A549 (cell line): ENCODE measurements at regions not wholly inside any gene's neighbourhood (a gene's known extent, or its start where the extent isn't known, plus 50 kb on each side); places are given as distances from the start of the nearest gene placed in this dataset.
A peak's percentile ranks its signal among the peaks of the same experiment; 100 is the strongest.

Experiments
- ATAC-seq, 2 experiments: fragments of 200-7000 bp in 1 of 2; fragments of >200 bp in 1 of 2; cut with Nextera tagmentation in 1 of 2; cut with Tn5 transposase in 1 of 2; 3 replicates each; pipeline versions ENCODE4 v1.8.0 to v1.9.1; 2018 to 2020; ENCODE audit warnings: mild to moderate bottlenecking in 1 of 2, moderate library complexity in 1 of 2
- CTCF ChIA-PET: fragments of 300-600 bp; sonication (Branson Sonifier 250); formaldehyde crosslinking; extraction: SDS; loops from one replicate; lab custom pipeline; 2021; ENCODE audit warnings: antibody characterized with exemption, inconsistent platforms; lab: Yijun Ruan, JAX
- POLR2A ChIA-PET: fragments of 350-600 bp; formaldehyde crosslinking; extraction: SDS; loops from one replicate; lab custom pipeline; 2021; ENCODE audit warnings: antibody characterized with exemption, inconsistent platforms; lab: Yijun Ruan, JAX
- DNase-seq, 2 experiments: peaks; one replicate each; pipeline versions ENCODE4 v3.0.0 to v3.0.0-alpha.2; 2011 to 2016; ENCODE audit warnings: low read depth in 1 of 2, low spot score in 1 of 2
- FAIRE-seq: peaks from 2 replicates; lab custom pipeline; 2011; peaks lifted over from hg19 to GRCh38; lab: Jason Lieb, UNC
- H3K27ac ChIP-seq, 2 experiments: fragments of >200 bp; sonication (Bioruptor Twin); formaldehyde crosslinking; 3 replicates each; pipeline ENCODE4 v1.5.1; 2016 to 2017
- H3K4me1 ChIP-seq: fragments of >200 bp; sonication (Bioruptor Twin); formaldehyde crosslinking; 3 replicates; pipeline ENCODE4 v1.6.1; 2016
- H3K4me2 ChIP-seq: fragments of >200 bp; sonication (Bioruptor Twin); formaldehyde crosslinking; 3 replicates; pipeline ENCODE4 v1.6.1; 2016
- H3K4me3 ChIP-seq: fragments of >200 bp; sonication (Bioruptor Twin); formaldehyde crosslinking; 3 replicates; pipeline ENCODE4 v1.5.1; 2016
- H3K9me3 ChIP-seq: fragments of >200 bp; sonication (Bioruptor Twin); formaldehyde crosslinking; 3 replicates; pipeline ENCODE4 v1.6.1; 2016
- CTCF ChIP-seq: fragments of >200 bp; sonication (Bioruptor Twin); formaldehyde crosslinking; IDR thresholded peaks from 3 replicates; pipeline ENCODE4 v1.5.1; 2016
- EHMT2 ChIP-seq: fragments of 200-600 bp; sonication (generic); IDR thresholded peaks from 2 replicates; pipeline ENCODE4 v1.6.1; 2016; ENCODE audit warnings: antibody characterized with exemption, low read depth, mild to moderate bottlenecking, moderate library complexity
- FOXS1 ChIP-seq: fragments of 250-450 bp; sonication (Bioruptor Pico); IDR thresholded peaks from 2 replicates; pipeline ENCODE4 v1.5.0; 2020; ENCODE audit warnings: mild to moderate bottlenecking, moderate library complexity
- HDAC2 ChIP-seq: fragments of 200-600 bp; sonication (generic); IDR thresholded peaks from 2 replicates; pipeline ENCODE4 v1.6.1; 2016
- HMGXB4 ChIP-seq: fragments of 250-450 bp; sonication (Bioruptor Pico); IDR thresholded peaks from 2 replicates; pipeline ENCODE4 v1.5.0; 2021; ENCODE audit warnings: mild to moderate bottlenecking, moderate library complexity, borderline replicate concordance
- JUN ChIP-seq, 2 experiments: fragments of >200 bp; sonication (Bioruptor Twin); formaldehyde crosslinking; IDR thresholded peaks; 2 replicates in 1 of 2; 3 replicates in 1 of 2; pipeline ENCODE4 v1.6.1; 2016 to 2017
- MAZ ChIP-seq: fragments of 150-350 bp; IDR thresholded peaks from 2 replicates; pipeline ENCODE4 v1.6.1; 2014; ENCODE audit warnings: antibody characterized with exemption, low read depth, low read length, borderline replicate concordance
- NFE2L2 ChIP-seq: fragments of 150-350 bp; conservative IDR thresholded peaks from 2 replicates; pipeline ENCODE4 v1.6.1; 2014; ENCODE audit warnings: low read length
- NPAS2 ChIP-seq: fragments of 250-450 bp; sonication (Bioruptor Pico); IDR thresholded peaks from 2 replicates; pipeline ENCODE4 v1.8.0; 2022; ENCODE audit warnings: mild to moderate bottlenecking, moderate library complexity, borderline replicate concordance
- PHF8 ChIP-seq: fragments of 200-600 bp; sonication (generic); IDR thresholded peaks from 2 replicates; pipeline ENCODE4 v1.6.1; 2016; ENCODE audit warnings: low read depth, mild to moderate bottlenecking, antibody characterized with exemption, moderate library complexity, borderline replicate concordance
- RAD21 ChIP-seq, 2 experiments: fragments of >200 bp in 1 of 2; sonication (Bioruptor Twin) in 1 of 2; formaldehyde crosslinking in 1 of 2; IDR thresholded peaks in 1 of 2; conservative IDR thresholded peaks in 1 of 2; 2 replicates in 1 of 2; 3 replicates in 1 of 2; pipeline ENCODE4 v1.6.1; 2012 to 2018; ENCODE audit warnings: inconsistent platforms in 1 of 2
- RARB ChIP-seq: fragments of 250-450 bp; sonication (Bioruptor Pico); IDR thresholded peaks from 2 replicates; pipeline ENCODE4 v1.8.0; 2021; ENCODE audit warnings: mild to moderate bottlenecking, moderate library complexity
- RNF2 ChIP-seq: fragments of 200-600 bp; sonication (generic); IDR thresholded peaks from 2 replicates; pipeline ENCODE4 v1.6.1; 2016; ENCODE audit warnings: low read depth, mild to moderate bottlenecking, antibody characterized with exemption, moderate library complexity, borderline replicate concordance
- SREBF2 ChIP-seq: fragments of 450-650 bp; IDR thresholded peaks from 2 replicates; pipeline ENCODE4 v1.6.1; 2014; ENCODE audit warnings: mild to moderate bottlenecking, moderate library complexity
- TP53 ChIP-seq: fragments of 250-450 bp; sonication (Bioruptor Pico); IDR thresholded peaks from 2 replicates; pipeline ENCODE4 v1.5.0; 2021; ENCODE audit warnings: mild to moderate bottlenecking, moderate library complexity
- USF2 ChIP-seq: fragments of 450-650 bp; IDR thresholded peaks from 2 replicates; pipeline ENCODE4 v1.6.1; 2014; ENCODE audit warnings: antibody characterized with exemption
- WGBS: methylation state at CpG from one replicate; pipeline ENCODE4 v1.1.6; 2017; ENCODE audit errors: missing lambda C conversion rate; 5-methylcytosine and 5-hydroxymethylcytosine counted together
- TF ChIP-seq, protein P1 (sequence below): IDR thresholded peaks from 2 replicates; pipeline ENCODE4 v1.6.1; 2012; ENCODE audit warnings: low read depth, borderline replicate concordance

DNA sequence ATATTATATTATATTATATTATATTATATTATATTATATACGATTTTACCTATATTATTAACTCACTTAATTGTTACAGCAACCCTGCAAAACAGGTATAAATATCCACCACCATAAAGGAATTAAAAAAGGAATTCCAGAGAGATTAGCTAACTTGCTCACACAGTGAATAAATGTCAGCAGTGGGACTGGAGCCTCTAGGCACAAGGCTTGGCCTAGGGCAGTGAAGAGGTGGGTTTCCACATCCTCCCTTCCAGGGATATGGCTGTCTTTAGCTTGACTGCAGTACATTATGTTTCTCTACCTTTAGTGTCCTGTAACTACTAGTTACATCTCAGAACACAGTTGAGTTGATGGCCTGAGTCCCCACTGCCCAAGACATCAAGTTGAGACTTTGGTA lies 166.9 kb downstream of the SLC15A5 start (continued):
- TF ChIP-seq MAZ (no peak), NPAS2 (CRISPR knock-in tag) (no peak), PHF8 (no peak), TP53 (CRISPR knock-in tag) (no peak), NFE2L2 (no peak), EHMT2 (no peak), RARB (no peak)

DNA sequence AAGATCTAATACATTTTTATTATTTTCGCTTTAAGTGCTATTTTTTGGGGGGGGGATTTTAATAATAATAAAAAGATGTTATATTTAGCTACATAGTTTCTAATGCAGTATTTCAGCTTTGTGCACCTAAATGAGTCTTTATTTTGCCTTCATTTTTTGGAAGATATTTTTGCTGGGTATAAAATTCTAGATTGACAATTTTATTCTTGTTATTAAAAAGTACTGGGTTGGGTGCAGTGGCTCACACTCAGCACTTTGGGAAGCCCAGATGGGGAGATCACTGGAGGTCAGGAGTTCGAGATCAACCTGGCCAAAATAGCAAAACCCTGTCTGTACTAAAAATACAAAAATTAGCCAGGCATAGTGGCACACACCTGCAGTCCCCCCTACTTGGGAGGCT lies 173.6 kb downstream of the SLC15A5 start:
- 3% methylated on average over 2 of the region's 2 CpGs for WGBS
- H3K4me3 ChIP-seq: no peak overlapping the region
- no peak overlapping the region for H3K27ac ChIP-seq
- no peak overlapping the region for H3K4me2 ChIP-seq
- ATAC-seq: no peak
- FAIRE-seq: no peak
- CTCF ChIA-PET: no interaction called here
- POLR2A ChIA-PET: no interaction called here
- TF ChIP-seq FOXS1 (CRISPR knock-in tag) (no peak), HMGXB4 (no peak)
- TF ChIP-seq, protein P1, sequence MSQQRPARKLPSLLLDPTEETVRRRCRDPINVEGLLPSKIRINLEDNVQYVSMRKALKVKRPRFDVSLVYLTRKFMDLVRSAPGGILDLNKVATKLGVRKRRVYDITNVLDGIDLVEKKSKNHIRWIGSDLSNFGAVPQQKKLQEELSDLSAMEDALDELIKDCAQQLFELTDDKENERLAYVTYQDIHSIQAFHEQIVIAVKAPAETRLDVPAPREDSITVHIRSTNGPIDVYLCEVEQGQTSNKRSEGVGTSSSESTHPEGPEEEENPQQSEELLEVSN: no peak
- TF ChIP-seq, all 56 proteins: peak for 0
- no peak for DNase-seq
- no peaks in the 10 kb centered on the region for H3K4me1 ChIP-seq
- H3K9me3 ChIP-seq: peaks cover 20% of the 10 kb centered on the region

DNA sequence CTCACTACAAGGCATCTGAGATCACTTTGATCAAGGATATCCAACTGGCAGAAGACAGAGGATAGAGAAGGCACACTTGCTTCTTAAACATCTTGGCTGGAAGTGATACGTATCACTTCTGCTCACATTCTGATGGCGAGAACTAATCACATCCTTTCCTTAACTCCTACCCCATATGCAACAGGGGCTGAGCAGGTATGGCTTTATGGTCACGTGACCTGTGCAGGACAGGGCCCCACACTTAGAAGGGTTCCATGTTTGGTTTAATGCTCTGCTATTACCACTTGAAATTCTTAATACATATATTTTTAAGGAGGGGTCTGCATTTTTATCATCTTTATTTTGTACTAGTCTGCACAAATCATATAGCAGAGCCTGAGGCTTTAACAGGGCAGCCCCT lies 177.3 kb downstream of the SLC15A5 start:
- ATAC-seq (no peak), FAIRE-seq (no peak), DNase-seq (no peak)
- Histone ChIP-seq H3K4me1 (no peaks in the 10 kb centered on the region), H3K27ac (no peak overlapping the region), H3K9me3 (peaks cover 17% of the 10 kb centered on the region), H3K4me3 (no peak overlapping the region), H3K4me2 (no peak overlapping the region)
- TF ChIP-seq HDAC2: no peak
- TF ChIP-seq RAD21 (conservative IDR thresholded peaks at IDR 0.05 in 1 of 2, IDR thresholded peaks at IDR 0.05 in 1 of 2): no peak
- TF ChIP-seq CTCF: no peak
- no peak for TF ChIP-seq JUN (IDR thresholded peaks at IDR 0.05)
- TF ChIP-seq RNF2: no peak
- TF ChIP-seq MAZ: no peak
- TF ChIP-seq SREBF2: no peak
- peak; percentile 35; the same call in 1 of the 2 replicates for TF ChIP-seq USF2
- POLR2A ChIA-PET: no interaction called here
- CTCF ChIA-PET: no interaction called here
- 15% methylated on average over 3 of the region's 3 CpGs for WGBS
